Chondrocyte (in vitro differentiated cells): ENCODE measurements at regions not wholly inside any gene's neighbourhood (a gene's known extent, or its start where the extent isn't known, plus 50 kb on each side); places are given as distances from the start of the nearest gene placed in this dataset.

Source experiments
- DNase-seq: peaks from one replicate; pipeline ENCODE4 v3.0.0; 2021; ENCODE audit warnings: mixed read lengths, low spot score
- H3K27ac Mint-ChIP-seq: one replicate; pipeline ENCODE4 v1.8.0; 2021; ENCODE audit warnings: mild to moderate bottlenecking, moderate library complexity, mixed read lengths; ENCODE audit not compliant: unreplicated experiment
- H3K27me3 Mint-ChIP-seq: 2 replicates; pipeline ENCODE4 v1.8.0; 2021; ENCODE audit warnings: low read depth, mixed read lengths
- H3K36me3 Mint-ChIP-seq: 2 replicates; pipeline ENCODE4 v1.8.0; 2021; ENCODE audit warnings: low read depth, mixed read lengths
- H3K4me1 Mint-ChIP-seq: 2 replicates; pipeline ENCODE4 v1.8.0; 2021; ENCODE audit warnings: low read depth, mild to moderate bottlenecking, mixed read lengths
- H3K4me3 Mint-ChIP-seq: one replicate; pipeline ENCODE4 v1.8.0; 2021; ENCODE audit warnings: mild to moderate bottlenecking, moderate library complexity, mixed read lengths; ENCODE audit not compliant: unreplicated experiment
- H3K9me3 Mint-ChIP-seq: 2 replicates; pipeline ENCODE4 v1.8.0; 2021; ENCODE audit warnings: low read depth, mixed read lengths
- CTCF ChIP-seq: fragments of 200-600 bp; sonication (generic); IDR thresholded peaks from 2 replicates; pipeline ENCODE4 v1.5.0; 2021; ENCODE audit warnings: antibody characterized with exemption, mild to moderate bottlenecking, moderate library complexity

GRCh38 chr18:3350021-3350420 is 88.1 kb downstream of the MYL12B start:
- no peak overlapping the region for H3K27ac Mint-ChIP-seq
- H3K4me1 Mint-ChIP-seq: no peaks in the 10 kb centered on the region
- H3K4me3 Mint-ChIP-seq: no peak overlapping the region
- DNase-seq: no peak
- TF ChIP-seq CTCF: no peak
- no peaks in the 10 kb centered on the region for H3K36me3 Mint-ChIP-seq
- no peaks in the 10 kb centered on the region for H3K9me3 Mint-ChIP-seq
- H3K27me3 Mint-ChIP-seq: no peaks in the 10 kb centered on the region

GRCh38 chr18:3350566-3351527 is 88.9 kb downstream of the MYL12B start:
- Mint-ChIP-seq H3K27ac (no peak overlapping the region), H3K27me3 (no peaks in the 10 kb centered on the region)

GRCh38 chr18:3354506-3354905 is 92.6 kb downstream of the MYL12B start:
- no peaks in the 10 kb centered on the region for H3K27me3 Mint-ChIP-seq
- no peak for TF ChIP-seq CTCF
- no peak overlapping the region for H3K4me3 Mint-ChIP-seq
- peaks cover 4% of the 10 kb centered on the region for H3K4me1 Mint-ChIP-seq
- H3K27ac Mint-ChIP-seq: no peak overlapping the region
- DNase-seq: no peak
- H3K9me3 Mint-ChIP-seq: no peaks in the 10 kb centered on the region
- H3K36me3 Mint-ChIP-seq: no peaks in the 10 kb centered on the region

More at GRCh38 chr18:3350566-3351527, 88.9 kb downstream of the MYL12B start:
- H3K36me3 Mint-ChIP-seq: no peaks in the 10 kb centered on the region
- H3K4me3 Mint-ChIP-seq: no peak overlapping the region
- no peaks in the 10 kb centered on the region for H3K9me3 Mint-ChIP-seq
- H3K4me1 Mint-ChIP-seq: no peaks in the 10 kb centered on the region
- no peak for DNase-seq
- TF ChIP-seq CTCF: no peak

- H3K27ac Mint-ChIP-seq: no peak overlapping the region
- H3K4me1 Mint-ChIP-seq: peaks cover 9% of the 10 kb centered on the region
- DNase-seq: no peak
- no peak overlapping the region for H3K4me3 Mint-ChIP-seq
- no peaks in the 10 kb centered on the region for H3K36me3 Mint-ChIP-seq
- H3K9me3 Mint-ChIP-seq: no peaks in the 10 kb centered on the region
- TF ChIP-seq CTCF: no peak
- no peaks in the 10 kb centered on the region for H3K27me3 Mint-ChIP-seq
Measured at GRCh38 chr18:3356614-3357013, 93.4 kb upstream of the TGIF1 start.

- H3K4me1 Mint-ChIP-seq: peaks cover 9% of the 10 kb centered on the region
- H3K9me3 Mint-ChIP-seq: no peaks in the 10 kb centered on the region
- no peak overlapping the region for H3K4me3 Mint-ChIP-seq
- no peak for TF ChIP-seq CTCF
- H3K36me3 Mint-ChIP-seq: no peaks in the 10 kb centered on the region
- no peaks in the 10 kb centered on the region for H3K27me3 Mint-ChIP-seq
- H3K27ac Mint-ChIP-seq: no peak overlapping the region
- no peak for DNase-seq
Measured at GRCh38 chr18:3357516-3357915, 92.5 kb upstream of the TGIF1 start.
